OCI-LY3 (cell line): ENCODE measurements at regions not wholly inside any gene's neighbourhood (a gene's known extent, or its start where the extent isn't known, plus 50 kb on each side); places are given as distances from the start of the nearest gene placed in this dataset.

ENCODE experiments used
- CTCF ChIP-seq: fragments of 200-600, 300-600 bp; sonication (generic); IDR thresholded peaks from 2 replicates; pipeline ENCODE4 v1.5.1; 2014; ENCODE audit warnings: antibody characterized with exemption, low read length, low read depth
- EZH2phosphoT487 ChIP-seq: fragments of 200-600 bp; shearing (Covaris generic); IDR thresholded peaks from 2 replicates; pipeline ENCODE4 v1.6.1; 2018; ENCODE audit warnings: antibody characterized with exemption, mixed run types, low read depth

- TF ChIP-seq CTCF (no peak), EZH2phosphoT487 (no peak)
These were observed 359.7 kb downstream of the IRS2 start for GRCh38 chr13:109426690-109426990.
